Prostate gland (tissue), 2 donors: ENCODE measurements at regions not wholly inside any gene's neighbourhood (a gene's known extent, or its start where the extent isn't known, plus 50 kb on each side); places are given as distances from the start of the nearest gene placed in this dataset.

Experiments used
- DNase-seq: peaks from one replicate; pipeline ENCODE4 v3.0.0-alpha.2; 2019; ENCODE audit warnings: low spot score
- H3K27ac ChIP-seq, 2 donors: fragments of 200-600 bp; sonication (generic); 2 replicates each; pipeline ENCODE4 v1.5.1; 2017 to 2019
- H3K27me3 ChIP-seq: fragments of 200-600 bp; sonication (generic); replicated peaks from 2 replicates; pipeline ENCODE4 v1.5.1; 2019; ENCODE audit not compliant: insufficient read depth
- H3K36me3 ChIP-seq, 2 donors: fragments of 200-600 bp; sonication (generic); 1 replicate in 1 of 2; 2 replicates in 1 of 2; pipeline versions ENCODE4 v1.5.1 to v1.8.1; 2017 to 2019
- H3K4me1 ChIP-seq: fragments of 200-600 bp; sonication (generic); replicated peaks from 2 replicates; pipeline ENCODE4 v1.5.1; 2019
- H3K4me3 ChIP-seq, 2 donors: fragments of 200-600 bp; sonication (generic); 2 replicates each; pipeline ENCODE4 v1.5.1; 2017 to 2019
- H3K9me3 ChIP-seq: fragments of 200-600 bp; sonication (generic); 2 replicates; pipeline ENCODE4 v1.5.1; 2017
- POLR2A ChIP-seq: fragments of 450-650 bp; IDR thresholded peaks from one replicate; pipeline ENCODE4 v1.6.1; 2016; ENCODE audit warnings: antibody characterized with exemption, mild to moderate bottlenecking
- POLR2AphosphoS5 ChIP-seq: sonication (generic); formaldehyde crosslinking; IDR thresholded peaks from one replicate; pipeline ENCODE4 v1.6.1; 2017; ENCODE audit warnings: antibody characterized with exemption
- WGBS: methylation state at CpG from one replicate; pipeline ENCODE4 v1.1.5; 2018; 5-methylcytosine and 5-hydroxymethylcytosine counted together
- intact Hi-C: fragments of 100-400 bp; cut with DNase I; formaldehyde crosslinking; loops from one replicate; pipeline ENCODE4 v1.14.2; 2022
- TF ChIP-seq, protein P1 (sequence below), 4 experiments: fragments of 200-600 bp in 2 of 4; fragments of 450-650 bp in 2 of 4; sonication (generic) in 2 of 4; IDR thresholded peaks; 1 replicate in 3 of 4; 2 replicates in 1 of 4; pipeline ENCODE4 v1.5.1; 2016 to 2019; ENCODE audit warnings: antibody characterized with exemption in 4 of 4, mild to moderate bottlenecking in 2 of 4, moderate library complexity in 2 of 4

DNA sequence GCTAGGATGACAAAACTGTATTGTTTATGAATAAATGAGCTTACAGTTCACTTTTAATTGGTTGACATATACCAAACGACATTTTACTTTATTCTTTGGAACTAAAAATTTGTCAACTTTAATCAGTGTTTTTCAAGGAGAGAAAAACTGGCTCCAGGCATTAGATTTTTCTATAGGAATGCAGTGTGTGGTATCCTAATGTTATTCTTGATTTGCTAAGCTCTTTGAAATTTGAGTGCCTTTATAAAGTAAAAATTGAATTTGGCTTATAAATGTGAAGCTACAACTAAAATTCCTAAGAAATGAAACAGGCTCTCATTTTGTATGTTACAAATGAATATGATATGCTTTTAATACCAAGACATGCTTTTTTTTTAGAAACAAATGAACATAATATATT, 442.2 kb upstream of the TRAM1L1 start:
- WGBS: 36% methylated on average over 1 of the region's 1 CpG
- Histone ChIP-seq H3K36me3 (no peaks in the 10 kb centered on the region), H3K4me3 (no peak overlapping the region), H3K4me1 (no peaks in the 10 kb centered on the region), H3K27ac (no peak overlapping the region), H3K27me3 (no peaks in the 10 kb centered on the region), H3K9me3 (no peaks in the 10 kb centered on the region)
- DNase-seq: no peak
- intact Hi-C loops: no loop called here
- no peak for TF ChIP-seq POLR2AphosphoS5
- TF ChIP-seq, protein P1, sequence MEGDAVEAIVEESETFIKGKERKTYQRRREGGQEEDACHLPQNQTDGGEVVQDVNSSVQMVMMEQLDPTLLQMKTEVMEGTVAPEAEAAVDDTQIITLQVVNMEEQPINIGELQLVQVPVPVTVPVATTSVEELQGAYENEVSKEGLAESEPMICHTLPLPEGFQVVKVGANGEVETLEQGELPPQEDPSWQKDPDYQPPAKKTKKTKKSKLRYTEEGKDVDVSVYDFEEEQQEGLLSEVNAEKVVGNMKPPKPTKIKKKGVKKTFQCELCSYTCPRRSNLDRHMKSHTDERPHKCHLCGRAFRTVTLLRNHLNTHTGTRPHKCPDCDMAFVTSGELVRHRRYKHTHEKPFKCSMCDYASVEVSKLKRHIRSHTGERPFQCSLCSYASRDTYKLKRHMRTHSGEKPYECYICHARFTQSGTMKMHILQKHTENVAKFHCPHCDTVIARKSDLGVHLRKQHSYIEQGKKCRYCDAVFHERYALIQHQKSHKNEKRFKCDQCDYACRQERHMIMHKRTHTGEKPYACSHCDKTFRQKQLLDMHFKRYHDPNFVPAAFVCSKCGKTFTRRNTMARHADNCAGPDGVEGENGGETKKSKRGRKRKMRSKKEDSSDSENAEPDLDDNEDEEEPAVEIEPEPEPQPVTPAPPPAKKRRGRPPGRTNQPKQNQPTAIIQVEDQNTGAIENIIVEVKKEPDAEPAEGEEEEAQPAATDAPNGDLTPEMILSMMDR (IDR thresholded peaks at IDR 0.05): no peak
- no peak for TF ChIP-seq POLR2A

DNA sequence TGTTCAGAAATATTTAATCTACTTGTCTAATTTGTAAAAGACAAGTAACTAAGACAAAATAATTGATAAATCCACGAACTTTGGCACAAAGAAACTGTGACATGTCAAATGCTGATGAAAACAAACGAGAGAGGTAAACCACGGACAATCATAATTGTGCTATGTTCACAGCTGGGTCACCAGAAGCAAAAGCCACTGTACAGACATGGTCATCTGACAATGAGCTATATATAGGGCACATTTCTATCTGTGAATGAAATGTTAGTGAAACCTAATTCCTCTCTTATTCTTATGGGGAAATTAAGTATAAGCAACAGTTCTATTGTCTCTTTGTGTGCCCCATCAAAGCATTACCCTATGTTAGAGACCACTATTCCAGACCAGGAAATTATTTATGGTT, 444.0 kb upstream of the TRAM1L1 start:
- H3K27me3 ChIP-seq: no peaks in the 10 kb centered on the region

DNA sequence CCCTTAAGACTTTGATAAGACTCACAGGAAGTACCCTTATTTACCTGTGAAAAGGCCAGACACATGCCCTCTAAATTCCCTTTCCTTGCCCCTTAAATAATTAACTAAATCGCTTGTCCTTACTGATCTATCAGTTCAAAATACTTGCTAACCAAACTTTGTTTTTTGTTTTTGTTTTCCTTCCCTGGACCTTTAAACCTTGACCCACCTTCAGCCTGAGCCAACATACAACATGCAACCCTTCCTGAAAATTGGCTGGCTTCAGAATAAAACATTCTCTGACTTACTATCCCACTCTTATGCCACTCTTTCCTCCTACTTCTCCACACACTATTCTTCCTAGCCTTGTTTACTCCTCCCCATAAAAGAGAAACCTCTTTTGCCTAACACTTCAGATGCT, 448.1 kb upstream of the TRAM1L1 start:
- TF ChIP-seq, protein P1 (IDR thresholded peaks at IDR 0.05): no peak
- TF ChIP-seq POLR2A (no peak), POLR2AphosphoS5 (no peak)
- WGBS: 86% methylated on average over 1 of the region's 1 CpG

More for the DNA sequence above, 444.0 kb upstream of the TRAM1L1 start:
- Histone ChIP-seq H3K4me1 (no peaks in the 10 kb centered on the region), H3K27ac (no peak overlapping the region), H3K4me3 (no peak overlapping the region), H3K36me3 (no peaks in the 10 kb centered on the region), H3K9me3 (no peaks in the 10 kb centered on the region)
- 69% methylated on average over 3 of the region's 3 CpGs for WGBS
- intact Hi-C loops: no loop called here
- DNase-seq: no peak
- no peak for TF ChIP-seq POLR2AphosphoS5
- TF ChIP-seq, protein P1 (IDR thresholded peaks at IDR 0.05): no peak
- TF ChIP-seq POLR2A: no peak

DNA sequence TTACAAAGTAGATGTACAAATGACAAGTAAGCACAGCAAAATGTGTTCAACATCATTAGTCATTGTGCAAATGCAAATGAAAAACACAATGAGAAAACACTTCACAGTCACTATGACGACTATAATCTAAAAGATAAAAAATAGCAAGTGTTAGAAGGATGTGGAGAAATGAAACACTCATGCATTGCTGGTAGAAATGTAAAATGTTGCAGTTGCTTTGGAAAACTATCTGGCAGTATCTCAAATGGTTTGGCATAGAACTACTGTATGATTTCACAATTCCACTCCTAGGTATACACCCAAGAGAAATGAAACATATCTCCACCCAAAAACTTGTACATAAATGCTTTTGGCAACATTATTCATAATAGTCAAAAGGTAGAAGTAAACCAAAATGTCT, 459.7 kb upstream of the TRAM1L1 start:
- TF ChIP-seq POLR2AphosphoS5 (no peak), POLR2A (no peak)
- Histone ChIP-seq H3K27ac (no peak overlapping the region), H3K27me3 (no peaks in the 10 kb centered on the region), H3K4me3 (no peak overlapping the region), H3K9me3 (no peaks in the 10 kb centered on the region), H3K36me3 (no peaks in the 10 kb centered on the region), H3K4me1 (no peaks in the 10 kb centered on the region)
- DNase-seq: no peak
- WGBS: 39% methylated on average over 1 of the region's 1 CpG
- intact Hi-C loops: no loop called here

More for the DNA sequence above, 448.1 kb upstream of the TRAM1L1 start:
- Histone ChIP-seq H3K9me3 (no peaks in the 10 kb centered on the region), H3K4me3 (no peak overlapping the region), H3K4me1 (no peaks in the 10 kb centered on the region), H3K27me3 (no peaks in the 10 kb centered on the region), H3K36me3 (no peaks in the 10 kb centered on the region), H3K27ac (no peak overlapping the region)
- DNase-seq: no peak
- intact Hi-C loops: no loop called here

DNA sequence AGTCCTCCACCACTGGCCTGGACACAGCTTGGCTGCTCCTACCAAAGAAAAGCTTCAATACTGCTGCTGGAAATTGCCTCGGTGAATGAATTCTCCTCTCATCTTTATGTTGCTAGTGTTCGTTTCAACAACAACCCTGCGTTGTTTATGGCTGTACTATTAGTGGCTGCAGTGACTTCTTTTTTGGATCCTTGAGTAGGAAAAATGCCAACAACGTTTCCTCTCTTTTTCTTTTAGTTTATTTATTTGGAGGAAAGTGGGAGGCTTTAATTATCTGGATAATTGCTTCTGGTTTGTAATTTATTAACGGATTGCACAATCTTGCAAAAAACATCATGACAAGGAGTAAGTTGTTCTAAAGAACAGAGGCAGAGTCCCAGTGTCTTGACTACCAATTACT, 464.1 kb upstream of the TRAM1L1 start:
- Histone ChIP-seq H3K4me3 (no peak overlapping the region), H3K36me3 (no peaks in the 10 kb centered on the region), H3K27ac (no peak overlapping the region), H3K4me1 (no peaks in the 10 kb centered on the region), H3K27me3 (no peaks in the 10 kb centered on the region), H3K9me3 (no peaks in the 10 kb centered on the region)
- intact Hi-C loops: no loop called here
- WGBS: 26% methylated on average over 5 of the region's 5 CpGs
- TF ChIP-seq POLR2AphosphoS5 (no peak), POLR2A (no peak)
- TF ChIP-seq, protein P1 (IDR thresholded peaks at IDR 0.05): no peak
- DNase-seq: no peak
